Endothelial cell of umbilical vein (primary cell): ENCODE measurements at regions not wholly inside any gene's neighbourhood (a gene's known extent, or its start where the extent isn't known, plus 50 kb on each side); places are given as distances from the start of the nearest gene placed in this dataset.
"Not testable (repeated sequence)": the region's sequence is repeated elsewhere in the genome, so short reads cannot be mapped to it uniquely, and the experiment has no call there.

ENCODE experiments used
- BruUV-seq: library from RNA; stranded (reverse); fragments of 400-500 nt; replicated peaks from 2 replicates; lab custom pipeline; 2021; lab: Mats Ljungman, UMichigan
- CTCF ChIA-PET: fragments of 300-600, 350-600 bp; sonication (Branson Sonifier 250); formaldehyde crosslinking; loops from one replicate; lab custom pipeline; 2021; ENCODE audit warnings: antibody characterized with exemption, inconsistent platforms; lab: Charles Lee
- POLR2A ChIA-PET: fragments of 300-600, 350-600 bp; sonication (Branson Sonifier 250); formaldehyde crosslinking; loops from one replicate; lab custom pipeline; 2021; ENCODE audit warnings: antibody characterized with exemption, inconsistent platforms; lab: Charles Lee
- DNase-seq: peaks from one replicate; pipeline ENCODE4 v3.0.0-alpha.2; 2011; ENCODE audit warnings: low read depth, low spot score
- FAIRE-seq: peaks from 2 replicates; lab custom pipeline; 2011; peaks lifted over from hg19 to GRCh38; lab: Jason Lieb, UNC
- H2AFZ ChIP-seq: 2 replicates; pipeline ENCODE4 v1.6.0; 2012; ENCODE audit warnings: low read depth, low read length, control low read depth, inconsistent platforms
- H3K27ac ChIP-seq: 2 replicates; pipeline ENCODE4 v1.5.1; 2011; ENCODE audit warnings: low read depth, mild to moderate bottlenecking, control low read depth, low read length, moderate library complexity; ENCODE audit not compliant: insufficient read depth
- H3K27me3 ChIP-seq, 2 experiments: 2 replicates each; pipeline versions ENCODE4 v1.6.0 to v1.6.1; 2011; ENCODE audit warnings: low read length in 2 of 2, mixed read lengths in 1 of 2; ENCODE audit not compliant: control insufficient read depth in 2 of 2, insufficient read depth in 2 of 2
- H3K36me3 ChIP-seq, 2 experiments: 2 replicates in 1 of 2; 3 replicates in 1 of 2; pipeline ENCODE4 v1.5.1; 2011; ENCODE audit warnings: low read length in 2 of 2, mild to moderate bottlenecking in 1 of 2, moderate library complexity in 1 of 2; ENCODE audit not compliant: control insufficient read depth in 2 of 2, insufficient read depth in 2 of 2; ENCODE audit errors: extremely low read depth in 1 of 2
- H3K4me1 ChIP-seq: 3 replicates; pipeline ENCODE4 v1.5.1; 2011; ENCODE audit warnings: mild to moderate bottlenecking, low read length; ENCODE audit not compliant: control insufficient read depth, insufficient read depth; ENCODE audit errors: extremely low read depth
- H3K4me2 ChIP-seq: 2 replicates; pipeline ENCODE4 v1.6.1; 2011; ENCODE audit warnings: low read length, control low read depth, mixed read lengths; ENCODE audit not compliant: insufficient read depth
- H3K4me3 ChIP-seq, 3 experiments: fragments of 200-600 bp in 1 of 3; sonication (generic), shearing (Covaris generic) in 1 of 3; replicated peaks in 1 of 3; 2 replicates each; pipeline ENCODE4 v1.5.1; 2011 to 2016; ENCODE audit warnings: control low read depth in 3 of 3, low read length in 3 of 3, mild to moderate bottlenecking in 2 of 3, inconsistent platforms in 1 of 3, low read depth in 1 of 3, moderate library complexity in 1 of 3; ENCODE audit not compliant: insufficient read depth in 1 of 3
- H3K79me2 ChIP-seq: 2 replicates; pipeline ENCODE4 v1.6.0; 2012; ENCODE audit warnings: low read length, inconsistent platforms; ENCODE audit not compliant: control insufficient read depth, insufficient read depth
- H3K9ac ChIP-seq: replicated peaks from 2 replicates; pipeline ENCODE3; 2011; ENCODE audit warnings: low read length, control low read depth; ENCODE audit not compliant: insufficient read depth; ENCODE audit errors: extremely low read depth
- H3K9me1 ChIP-seq: replicated peaks from 3 replicates; pipeline ENCODE4 v1.6.0; 2011; ENCODE audit warnings: mild to moderate bottlenecking, low read length; ENCODE audit not compliant: control insufficient read depth, insufficient read depth; ENCODE audit errors: extremely low read depth
- H3K9me3 ChIP-seq: replicated peaks from 2 replicates; pipeline ENCODE4 v1.5.1; 2012; ENCODE audit warnings: low read length, inconsistent platforms; ENCODE audit not compliant: control insufficient read depth, insufficient read depth
- H4K20me1 ChIP-seq: replicated peaks from 2 replicates; pipeline ENCODE3; 2011; ENCODE audit warnings: mild to moderate bottlenecking, low read length; ENCODE audit not compliant: control insufficient read depth, insufficient read depth; ENCODE audit errors: extremely low read depth
- dilution Hi-C: fragments of 300-500 bp; cut with MboI; formaldehyde crosslinking; loops from one replicate; pipeline ENCODE4 v1.15.0; 2019; ENCODE audit warnings: low sequenced_read_pairs; ENCODE audit not compliant: extremely low pct_ligation_motif_present
- intact Hi-C: fragments of 100-400 bp; cut with micrococcal nuclease; formaldehyde crosslinking; loops from one replicate; pipeline ENCODE4 v1.10.0; 2022

GRCh38 chr3:137872589-137872988 lies 108.5 kb downstream of the SOX14 start:
- BruUV-seq, dilution Hi-C loops: not testable (repeated sequence)

DNA sequence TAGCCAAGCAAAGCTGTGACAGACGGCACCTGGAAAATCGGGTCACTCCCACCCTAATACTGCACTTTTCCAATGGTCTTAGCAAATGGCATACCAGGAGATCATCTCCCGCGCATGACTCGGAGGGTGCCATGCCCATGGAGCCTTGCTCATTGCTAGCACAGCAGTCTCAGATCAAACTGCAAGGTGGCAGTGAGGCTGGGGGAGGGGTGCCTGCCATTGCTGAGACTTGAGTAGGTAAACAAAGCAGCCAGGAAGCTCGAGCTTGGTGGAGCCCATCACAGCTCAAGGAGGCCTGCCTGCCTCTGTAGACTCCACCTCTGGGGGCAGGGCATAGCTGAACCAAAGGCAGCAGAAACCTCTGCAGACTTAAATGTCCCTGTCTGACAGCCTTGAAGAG lies 113.1 kb upstream of the CLDN18 start:
- H3K4me3 ChIP-seq, H3K27me3 ChIP-seq, H3K9ac ChIP-seq, dilution Hi-C loops, H4K20me1 ChIP-seq, H2AFZ ChIP-seq, FAIRE-seq, BruUV-seq, H3K27ac ChIP-seq, DNase-seq, H3K4me2 ChIP-seq, H3K79me2 ChIP-seq, intact Hi-C loops, H3K9me1 ChIP-seq, H3K36me3 ChIP-seq, CTCF ChIA-PET, H3K9me3 ChIP-seq, H3K4me1 ChIP-seq, POLR2A ChIA-PET: not testable (repeated sequence)

More at GRCh38 chr3:137872589-137872988, 108.5 kb downstream of the SOX14 start:
- H3K27ac ChIP-seq, CTCF ChIA-PET, H4K20me1 ChIP-seq, DNase-seq, H3K4me3 ChIP-seq, intact Hi-C loops, H3K27me3 ChIP-seq, H3K79me2 ChIP-seq, H3K4me2 ChIP-seq, H3K9me1 ChIP-seq, H3K4me1 ChIP-seq, FAIRE-seq, H3K9ac ChIP-seq, H2AFZ ChIP-seq, H3K9me3 ChIP-seq, H3K36me3 ChIP-seq, POLR2A ChIA-PET: not testable (repeated sequence)
